GM21737 (cell line): ENCODE measurements at regions not wholly inside any gene's neighbourhood (a gene's known extent, or its start where the extent isn't known, plus 50 kb on each side); places are given as distances from the start of the nearest gene placed in this dataset.

Experiments used
- ATAC-seq: cut with Tn5 transposase; IDR thresholded peaks from one replicate; pipeline ENCODE4 v1.9.1; 2021; ENCODE audit warnings: mild to moderate bottlenecking, moderate library complexity; ENCODE audit not compliant: unreplicated experiment

GRCh38 chr7:97466071-97466470 lies 265.8 kb upstream of the TAC1 start:
- ATAC-seq = no peak

- ATAC-seq = no peak
Measured at GRCh38 chr7:97466999-97467740, 264.7 kb upstream of the TAC1 start.

GRCh38 chr7:97468493-97468892 lies 263.4 kb upstream of the TAC1 start:
- no peak for ATAC-seq

- ATAC-seq = no peak
Measured at GRCh38 chr7:97470726-97471125, 261.2 kb upstream of the TAC1 start.

GRCh38 chr7:97471491-97471890 lies 260.4 kb upstream of the TAC1 start:
- no peak for ATAC-seq

- ATAC-seq = no peak
Measured at GRCh38 chr7:97479740-97480290, 252.1 kb upstream of the TAC1 start.

- no peak for ATAC-seq
Measured at GRCh38 chr7:97480772-97481390, 251.0 kb upstream of the TAC1 start.

- no peak for ATAC-seq
Measured at GRCh38 chr7:97495487-97495886, 236.4 kb upstream of the TAC1 start.

GRCh38 chr7:97499204-97499603 lies 232.7 kb upstream of the TAC1 start:
- no peak for ATAC-seq

- ATAC-seq = no peak
Measured at GRCh38 chr7:97503367-97504094, 228.4 kb upstream of the TAC1 start.

GRCh38 chr7:97506728-97507127 lies 225.2 kb upstream of the TAC1 start:
- ATAC-seq = no peak

GRCh38 chr7:97512441-97513207 lies 219.3 kb upstream of the TAC1 start:
- no peak for ATAC-seq

- ATAC-seq = no peak
Measured at GRCh38 chr7:97513326-97513725, 218.6 kb upstream of the TAC1 start.

- no peak for ATAC-seq
Measured at GRCh38 chr7:97541188-97541587, 190.7 kb upstream of the TAC1 start.

GRCh38 chr7:97555857-97556421 lies 175.9 kb upstream of the TAC1 start:
- no peak for ATAC-seq

GRCh38 chr7:97565665-97566064 lies 166.2 kb upstream of the TAC1 start:
- no peak for ATAC-seq

GRCh38 chr7:97573065-97573464 lies 158.8 kb upstream of the TAC1 start:
- no peak for ATAC-seq

GRCh38 chr7:97576043-97576442 lies 155.8 kb upstream of the TAC1 start:
- ATAC-seq = no peak

GRCh38 chr7:97578225-97578624 lies 153.7 kb upstream of the TAC1 start:
- no peak for ATAC-seq

GRCh38 chr7:97580205-97580604 lies 151.7 kb upstream of the TAC1 start:
- no peak for ATAC-seq

GRCh38 chr7:97595439-97595838 lies 136.4 kb upstream of the TAC1 start:
- ATAC-seq = no peak
